ENCODE measurements at regions not wholly inside any gene's neighbourhood (a gene's known extent, or its start where the extent isn't known, plus 50 kb on each side); places are given as distances from the start of the nearest gene placed in this dataset.
"Not testable (repeated sequence)": the region's sequence is repeated elsewhere in the genome, so short reads cannot be mapped to it uniquely, and the experiment has no call there.

DNA sequence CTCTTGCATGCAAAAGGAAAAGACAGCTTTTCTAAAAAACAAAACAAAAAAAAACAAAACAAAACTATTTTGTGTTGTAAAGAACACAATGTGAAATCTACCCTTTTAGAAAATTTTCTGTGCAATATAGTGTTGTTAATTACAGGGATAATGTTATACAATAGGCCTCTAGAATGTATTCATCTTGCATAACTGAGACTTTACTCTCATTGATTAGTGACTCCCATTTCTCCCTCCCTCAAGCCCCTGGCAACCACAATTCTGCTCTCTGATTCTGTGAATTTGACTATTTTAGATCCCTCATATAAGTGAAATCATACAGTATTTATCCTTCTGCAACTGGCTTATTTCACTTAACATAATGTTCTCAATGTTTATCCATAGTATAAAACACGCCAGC, 234.1 kb downstream of the TMEM161B start:
- no peak overlapping the region for H3K27ac ChIP-seq
- H3K36me3 ChIP-seq: no peaks in the 10 kb centered on the region
- no peaks in the 10 kb centered on the region for H3K9me3 ChIP-seq
- no peaks in the 10 kb centered on the region for H3K27me3 ChIP-seq
- TF ChIP-seq POLR2A (IDR thresholded peaks at IDR 0.05) (no peak), EP300 (IDR thresholded peaks at IDR 0.05) (no peak)
- TF ChIP-seq, protein P1, sequence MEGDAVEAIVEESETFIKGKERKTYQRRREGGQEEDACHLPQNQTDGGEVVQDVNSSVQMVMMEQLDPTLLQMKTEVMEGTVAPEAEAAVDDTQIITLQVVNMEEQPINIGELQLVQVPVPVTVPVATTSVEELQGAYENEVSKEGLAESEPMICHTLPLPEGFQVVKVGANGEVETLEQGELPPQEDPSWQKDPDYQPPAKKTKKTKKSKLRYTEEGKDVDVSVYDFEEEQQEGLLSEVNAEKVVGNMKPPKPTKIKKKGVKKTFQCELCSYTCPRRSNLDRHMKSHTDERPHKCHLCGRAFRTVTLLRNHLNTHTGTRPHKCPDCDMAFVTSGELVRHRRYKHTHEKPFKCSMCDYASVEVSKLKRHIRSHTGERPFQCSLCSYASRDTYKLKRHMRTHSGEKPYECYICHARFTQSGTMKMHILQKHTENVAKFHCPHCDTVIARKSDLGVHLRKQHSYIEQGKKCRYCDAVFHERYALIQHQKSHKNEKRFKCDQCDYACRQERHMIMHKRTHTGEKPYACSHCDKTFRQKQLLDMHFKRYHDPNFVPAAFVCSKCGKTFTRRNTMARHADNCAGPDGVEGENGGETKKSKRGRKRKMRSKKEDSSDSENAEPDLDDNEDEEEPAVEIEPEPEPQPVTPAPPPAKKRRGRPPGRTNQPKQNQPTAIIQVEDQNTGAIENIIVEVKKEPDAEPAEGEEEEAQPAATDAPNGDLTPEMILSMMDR (IDR thresholded peaks at IDR 0.05): no peak
- 37 to 50% methylated on average over 1 of the region's 1 CpG for WGBS, 2 donors
- no peak for DNase-seq (ENCODE audit: low spot score in 2 of 2)
- H3K4me1 ChIP-seq: no peaks in the 10 kb centered on the region
- no peak overlapping the region for H3K4me3 ChIP-seq

- Histone ChIP-seq H3K27ac (no peak overlapping the region), H3K27me3 (no peaks in the 10 kb centered on the region), H3K9me3 (no peaks in the 10 kb centered on the region), H3K4me1 (no peaks in the 10 kb centered on the region), H3K36me3 (no peaks in the 10 kb centered on the region), H3K4me3 (no peak overlapping the region)
- TF ChIP-seq POLR2A (IDR thresholded peaks at IDR 0.05) (no peak), EP300 (IDR thresholded peaks at IDR 0.05) (no peak)
- TF ChIP-seq, protein P1 (IDR thresholded peaks at IDR 0.05): no peak
- 51 to 60% methylated on average over 2 of the region's 2 CpGs for WGBS, 2 donors
- DNase-seq (ENCODE audit: low spot score in 2 of 2): no peak
Measured at GRCh38 chr5:88033191-88033590, 235.5 kb downstream of the TMEM161B start.

DNA sequence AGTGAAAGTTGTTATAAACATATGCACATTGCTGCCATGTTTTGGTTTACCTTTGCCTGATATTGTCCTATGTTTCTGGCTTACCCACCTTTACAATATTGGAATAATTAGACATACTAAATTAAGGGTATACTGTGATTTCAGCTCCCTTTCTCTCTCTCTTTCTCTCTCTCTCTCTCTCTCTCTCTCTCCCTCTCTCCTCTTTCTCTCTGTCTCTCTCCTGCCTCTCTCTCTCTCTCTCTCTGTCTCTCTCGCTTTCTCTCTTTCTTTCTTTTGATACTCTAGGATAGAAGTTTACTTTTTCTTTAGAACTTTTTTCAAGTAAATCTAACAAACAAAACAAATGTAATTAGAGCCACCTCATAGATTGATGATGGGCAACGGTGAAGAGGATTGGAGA, 239.6 kb downstream of the TMEM161B start:
- 88 to 89% methylated on average over 2 of the region's 2 CpGs for WGBS, 2 donors

GRCh38 chr5:88021141-88021540, 247.5 kb downstream of the TMEM161B start:
- DNase-seq (ENCODE audit: low spot score in 2 of 2): no peak
- Histone ChIP-seq H3K36me3 (no peaks in the 10 kb centered on the region), H3K4me1 (no peaks in the 10 kb centered on the region), H3K4me3 (no peak overlapping the region), H3K27me3 (no peaks in the 10 kb centered on the region), H3K9me3 (no peaks in the 10 kb centered on the region), H3K27ac (no peak overlapping the region)
- TF ChIP-seq, protein P1 (IDR thresholded peaks at IDR 0.05): no peak
- TF ChIP-seq POLR2A (IDR thresholded peaks at IDR 0.05) (no peak), EP300 (IDR thresholded peaks at IDR 0.05) (no peak)
- 67 to 69% methylated on average over 5 of the region's 5 CpGs for WGBS, 2 donors

More for the DNA sequence above, 239.6 kb downstream of the TMEM161B start:
- Histone ChIP-seq H3K4me3 (no peak overlapping the region), H3K27me3 (no peaks in the 10 kb centered on the region), H3K9me3 (no peaks in the 10 kb centered on the region), H3K36me3 (no peaks in the 10 kb centered on the region), H3K27ac (no peak overlapping the region), H3K4me1 (no peaks in the 10 kb centered on the region)
- TF ChIP-seq, protein P1 (IDR thresholded peaks at IDR 0.05): no peak
- TF ChIP-seq POLR2A (IDR thresholded peaks at IDR 0.05): no peak
- TF ChIP-seq EP300 (IDR thresholded peaks at IDR 0.05): no peak
- no peak for DNase-seq (ENCODE audit: low spot score in 2 of 2)

DNA sequence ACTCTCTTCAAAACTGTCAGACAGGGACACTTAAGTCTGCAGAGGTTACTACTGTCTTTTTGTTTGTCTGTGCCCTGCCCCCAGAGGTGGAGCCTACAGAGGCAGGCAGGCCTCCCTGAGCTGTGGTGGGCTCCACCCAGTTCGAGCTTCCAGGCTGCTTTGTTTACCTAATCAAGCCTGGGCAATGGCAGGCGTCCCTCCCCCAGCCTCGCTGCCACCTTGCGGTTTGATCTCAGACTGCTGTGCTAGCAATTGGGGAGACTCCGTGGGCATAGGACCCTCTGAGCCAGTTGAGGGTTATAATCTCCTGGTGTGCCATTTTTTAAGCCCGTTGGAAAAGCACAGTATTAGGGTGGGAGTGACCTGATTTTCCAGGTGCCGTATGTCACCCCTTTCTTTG, 253.7 kb downstream of the TMEM161B start:
- DNase-seq (ENCODE audit: low spot score in 2 of 2); H3K27ac ChIP-seq; H3K9me3 ChIP-seq; H3K4me3 ChIP-seq; H3K36me3 ChIP-seq; H3K27me3 ChIP-seq; H3K4me1 ChIP-seq: not testable (repeated sequence)
- 69 to 82% methylated on average over 7 of the region's 7 CpGs for WGBS, 2 donors

GRCh38 chr5:88000877-88001276, 267.8 kb downstream of the TMEM161B start:
- 37 to 41% methylated on average over 5 of the region's 5 CpGs for WGBS, 2 donors
- H3K36me3 ChIP-seq: no peaks in the 10 kb centered on the region
- TF ChIP-seq POLR2A (IDR thresholded peaks at IDR 0.05): no peak
- TF ChIP-seq EP300 (IDR thresholded peaks at IDR 0.05): no peak
- TF ChIP-seq, protein P1 (IDR thresholded peaks at IDR 0.05): no peak
- H3K4me3 ChIP-seq: no peak overlapping the region
- H3K4me1 ChIP-seq: no peaks in the 10 kb centered on the region
- DNase-seq (ENCODE audit: low spot score in 2 of 2): no peak
- H3K9me3 ChIP-seq: no peaks in the 10 kb centered on the region
- H3K27ac ChIP-seq: no peak overlapping the region
- no peaks in the 10 kb centered on the region for H3K27me3 ChIP-seq

All from tibial nerve (tissue), 4 donors.